ENCODE measurements at regions not wholly inside any gene's neighbourhood (a gene's known extent, or its start where the extent isn't known, plus 50 kb on each side); places are given as distances from the start of the nearest gene placed in this dataset.

DNA sequence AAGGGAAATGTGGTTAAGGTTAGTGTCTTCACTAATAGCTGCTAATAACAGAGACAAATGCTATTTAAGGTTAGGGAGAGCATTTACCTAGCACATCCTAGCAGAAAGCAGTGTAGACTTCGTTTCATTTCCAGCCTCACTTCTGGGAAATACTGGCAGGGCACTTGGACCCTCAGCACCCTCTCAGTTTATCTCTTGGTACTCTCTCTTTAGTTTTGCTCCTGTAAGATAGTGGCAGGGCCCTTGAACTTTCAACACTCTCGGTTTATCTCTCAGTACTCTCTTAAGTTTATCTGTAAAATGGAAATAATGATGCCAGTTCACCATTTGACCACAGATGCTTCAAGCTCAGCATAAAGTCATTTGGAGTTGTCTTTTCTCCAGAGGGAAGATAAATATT is 118.4 kb downstream of the MBL2 start:
- DNase-seq, result no peak

DNA sequence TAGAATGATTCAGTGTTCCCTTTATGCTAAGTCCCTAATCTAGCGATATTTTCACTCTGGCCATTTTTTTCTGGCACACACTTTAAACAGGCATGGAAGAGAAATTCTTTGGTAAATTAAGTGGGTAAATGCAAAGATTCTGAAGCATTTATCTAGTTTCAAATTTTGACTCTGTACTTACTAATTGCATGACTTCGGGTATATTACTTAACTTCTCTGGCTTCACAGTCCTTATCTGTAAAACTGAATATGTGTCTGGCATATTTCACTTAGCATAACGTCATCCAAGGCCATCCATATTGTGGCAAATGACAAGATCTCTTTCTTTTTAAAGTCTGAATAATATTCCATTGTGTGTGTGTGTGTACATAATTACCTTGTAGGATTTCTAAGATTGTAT is 114.5 kb downstream of the MBL2 start:
- no peak for DNase-seq

DNA sequence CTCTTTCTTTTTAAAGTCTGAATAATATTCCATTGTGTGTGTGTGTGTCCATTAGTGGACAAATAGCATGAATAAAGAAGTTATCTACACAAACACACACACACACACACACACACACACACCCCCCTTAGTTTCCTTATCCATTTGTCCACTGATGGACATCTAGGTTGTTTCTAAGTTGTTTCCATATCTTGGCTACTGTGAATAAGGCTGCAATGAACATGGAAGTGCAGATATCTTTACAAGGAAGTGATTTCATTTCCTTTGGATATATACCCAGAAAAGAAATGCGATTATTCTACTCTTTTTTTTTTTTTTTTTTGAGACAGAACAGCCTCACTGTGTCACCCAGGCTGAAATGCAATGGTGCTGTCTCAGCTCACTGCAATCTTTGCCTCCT is 113.5 kb downstream of the MBL2 start:
- no peak for DNase-seq

DNA sequence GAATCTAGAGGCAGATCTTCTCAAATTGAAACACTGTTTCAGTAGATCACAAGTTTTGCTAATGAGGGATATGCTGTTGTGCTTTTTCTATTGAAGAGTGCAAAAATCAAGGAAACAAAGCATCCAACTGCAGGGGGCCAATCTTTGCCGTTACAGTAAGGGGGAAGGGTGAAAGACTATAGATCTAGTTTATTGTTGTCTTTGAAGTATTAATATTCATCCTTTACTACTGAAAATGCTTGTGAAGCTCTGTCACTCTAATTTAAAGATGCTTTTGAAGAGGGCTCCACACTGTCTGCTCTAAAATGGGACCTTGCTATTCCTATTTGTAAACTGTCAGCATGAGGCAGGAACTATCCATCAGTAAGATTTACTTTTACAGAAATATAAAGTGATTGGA is 110.3 kb downstream of the MBL2 start:
- DNase-seq, result no peak

DNA sequence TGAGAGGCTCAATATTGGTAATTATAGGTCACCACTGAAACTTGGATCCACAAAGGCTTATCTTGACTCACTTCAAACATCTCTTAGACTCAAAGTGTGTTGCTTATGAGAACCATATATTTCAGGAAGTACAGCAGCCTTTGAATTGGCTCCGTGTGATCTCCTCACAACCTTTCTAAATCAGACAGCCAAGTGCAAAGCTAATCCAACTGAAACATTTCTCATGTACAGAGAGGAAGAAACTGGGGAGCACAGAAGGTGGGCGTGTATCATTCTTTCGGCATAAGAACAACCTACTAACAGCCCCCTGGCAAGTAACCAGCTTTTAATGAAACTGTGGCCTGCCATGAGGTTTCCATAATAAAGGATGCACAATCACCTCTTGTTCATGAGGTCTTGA is 109.4 kb downstream of the MBL2 start:
- no peak for DNase-seq

DNA sequence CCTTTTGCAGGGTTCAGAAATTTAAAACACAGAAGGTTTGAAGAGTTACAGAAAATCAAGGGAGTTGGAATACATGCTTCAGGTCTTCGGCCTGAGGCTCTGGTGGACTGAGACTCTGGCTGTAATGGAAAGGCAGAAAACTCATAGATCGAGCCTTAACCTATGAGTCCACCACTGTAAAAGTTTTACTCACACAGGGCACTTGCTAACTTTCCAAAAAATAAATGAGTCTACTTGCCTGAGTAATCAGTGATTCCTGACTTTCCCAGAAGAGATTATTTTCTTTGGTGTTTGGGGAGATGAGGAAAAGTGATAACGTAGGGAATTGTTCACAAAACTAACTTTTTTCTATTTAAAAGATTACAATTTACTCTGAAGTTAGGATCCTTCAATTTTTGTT is 108.0 kb downstream of the MBL2 start:
- DNase-seq, result no peak

DNA sequence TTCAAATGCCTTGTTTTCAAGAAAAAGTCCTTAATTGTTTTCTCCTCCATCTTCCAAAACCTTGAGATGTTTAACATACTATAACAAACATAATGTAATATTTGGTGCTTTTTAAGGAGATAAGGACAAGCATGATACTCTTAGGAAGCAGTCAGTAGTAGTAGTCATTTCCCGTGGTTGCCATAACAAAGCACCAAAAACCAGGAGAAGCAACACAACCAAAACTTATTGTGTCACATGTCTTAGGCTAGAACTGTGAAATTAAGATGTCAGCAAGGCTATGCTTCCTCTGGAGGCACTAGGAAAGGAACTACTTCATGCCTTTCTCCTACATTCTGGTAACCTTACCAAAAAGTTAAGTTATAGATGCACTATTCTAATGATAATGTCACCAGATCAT is 106.8 kb downstream of the MBL2 start:
- DNase-seq, result no peak

DNA sequence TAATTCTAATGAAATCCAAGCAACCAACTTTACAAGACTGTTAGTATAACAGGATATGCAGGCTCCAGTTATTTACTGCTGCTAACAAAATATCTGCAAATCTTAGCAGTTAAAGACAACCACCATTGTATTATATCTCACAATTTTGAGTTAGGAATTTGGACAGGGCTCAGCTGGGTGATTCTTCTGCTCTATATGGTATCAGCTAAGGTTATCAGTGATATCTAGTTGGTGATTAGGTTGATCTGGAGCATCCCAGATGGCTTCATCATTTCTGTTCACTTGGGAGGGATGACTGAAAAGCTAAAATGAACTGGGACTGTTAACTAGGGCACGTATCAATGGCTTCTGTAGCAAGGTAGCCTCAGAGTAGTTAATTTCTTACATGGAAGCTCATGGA is 105.7 kb downstream of the MBL2 start:
- no peak for DNase-seq

DNA sequence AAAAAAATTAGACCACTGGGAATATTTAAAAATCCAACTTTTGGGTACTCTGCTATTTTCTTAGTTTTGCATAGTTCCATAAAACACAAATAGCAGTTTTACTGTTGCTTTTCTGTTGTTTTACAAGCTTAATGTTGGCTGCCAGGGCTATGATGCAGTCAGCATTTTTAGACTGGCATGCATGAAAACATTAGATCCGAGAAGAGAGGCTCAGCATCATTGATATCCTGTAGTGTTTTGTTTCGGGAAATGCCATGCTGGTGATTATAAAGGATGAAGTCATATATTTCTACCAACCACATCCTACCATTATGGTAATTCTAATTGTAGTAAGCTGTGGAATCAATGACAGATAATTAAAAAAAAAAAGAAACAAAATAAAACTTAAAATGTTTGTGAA is 104.6 kb downstream of the MBL2 start:
- no peak for DNase-seq

DNA sequence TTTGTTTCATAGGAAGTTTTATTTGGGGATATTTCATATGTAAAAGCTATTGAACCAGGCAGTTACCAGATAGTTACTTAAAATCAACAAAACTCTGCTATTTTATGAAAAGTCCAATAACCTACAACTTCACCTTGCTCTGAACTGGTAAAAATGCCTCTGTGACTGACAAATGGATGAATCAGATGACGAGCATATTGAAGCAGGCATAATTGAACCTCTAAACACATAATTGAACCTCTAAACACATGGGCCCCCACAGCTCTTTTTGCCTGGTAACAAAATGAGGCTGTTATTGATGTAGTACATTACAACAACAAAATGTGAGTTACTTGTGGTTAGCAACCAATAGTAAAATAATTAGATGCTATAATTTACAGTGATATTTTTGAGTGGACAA is 99.7 kb downstream of the MBL2 start:
- no peak for DNase-seq

DNA sequence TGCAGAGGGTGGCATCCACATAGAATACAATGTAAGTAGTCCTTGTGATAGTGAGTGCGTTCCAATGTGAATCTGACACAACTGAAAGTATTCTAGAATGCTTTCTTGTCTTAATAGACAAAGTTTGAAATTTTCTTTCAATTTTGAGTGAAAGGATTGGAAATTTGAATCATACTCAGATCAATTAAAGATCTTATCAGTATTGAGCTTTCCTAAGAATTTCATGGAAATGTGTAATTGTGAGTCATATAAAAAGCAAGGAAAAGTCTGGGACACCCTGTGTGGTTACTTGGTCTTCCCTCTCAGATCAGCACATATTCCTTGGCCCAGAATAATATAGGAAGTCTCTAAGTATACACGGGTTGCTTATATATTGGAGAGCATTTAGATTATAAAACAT is 99.1 kb downstream of the MBL2 start:
- no peak for DNase-seq

DNA sequence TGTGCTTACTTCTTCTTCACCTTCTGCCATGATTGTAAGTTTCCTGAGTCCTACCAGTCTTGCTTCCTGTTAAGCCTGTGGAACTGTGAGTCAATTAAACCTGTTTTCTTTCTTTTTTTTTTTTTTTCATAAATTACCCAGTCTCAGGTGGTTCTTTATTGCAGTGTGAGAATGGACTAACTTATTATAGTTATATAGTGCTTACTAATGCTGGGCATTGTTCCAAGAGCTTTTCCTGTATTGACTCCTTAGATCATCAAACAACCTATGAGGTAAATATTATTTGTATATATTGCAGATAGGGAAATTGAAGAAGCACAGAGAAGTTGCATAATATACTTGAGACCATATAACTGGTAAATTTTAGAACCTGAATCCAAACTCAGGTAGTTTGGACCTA is 98.1 kb downstream of the MBL2 start:
- no peak for DNase-seq

DNA sequence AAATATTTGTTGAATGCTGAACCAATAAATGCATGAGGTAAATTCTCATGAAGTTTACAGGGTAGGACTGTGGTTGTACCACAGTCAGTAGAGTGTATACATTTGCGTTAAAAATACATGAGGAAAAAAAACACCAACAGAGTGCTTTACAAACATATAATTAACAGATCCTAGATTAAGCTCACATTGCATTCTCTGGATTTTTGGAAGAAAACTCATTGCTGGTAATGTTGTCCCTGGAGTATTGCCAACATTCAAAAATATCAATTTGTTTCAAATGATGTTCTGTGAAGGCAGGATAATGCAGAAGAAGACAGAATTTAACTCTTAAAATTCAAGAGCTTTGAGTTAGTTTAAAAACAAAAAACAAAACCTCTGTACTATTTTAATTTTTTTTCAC is 95.5 kb downstream of the MBL2 start:
- DNase-seq, result no peak

DNA sequence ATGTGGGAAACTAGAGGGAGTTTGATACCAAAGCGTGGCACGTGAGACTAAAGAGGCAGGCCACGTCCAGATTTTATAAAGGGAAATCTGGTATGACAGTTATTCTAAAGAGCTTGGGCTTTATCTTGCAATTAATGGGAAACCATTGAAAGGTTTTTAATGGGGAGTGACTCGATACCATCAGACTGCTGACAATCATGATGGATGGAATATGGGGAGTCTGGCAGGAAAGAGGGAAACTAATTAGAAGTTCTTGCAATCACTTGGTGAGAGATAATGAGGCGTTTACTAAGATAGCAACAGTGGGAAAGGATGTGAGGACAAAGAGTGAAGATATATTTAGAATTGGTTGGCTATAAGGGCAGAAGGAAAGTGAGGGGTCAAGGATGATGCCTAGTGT is 94.0 kb downstream of the MBL2 start:
- DNase-seq, result no peak

DNA sequence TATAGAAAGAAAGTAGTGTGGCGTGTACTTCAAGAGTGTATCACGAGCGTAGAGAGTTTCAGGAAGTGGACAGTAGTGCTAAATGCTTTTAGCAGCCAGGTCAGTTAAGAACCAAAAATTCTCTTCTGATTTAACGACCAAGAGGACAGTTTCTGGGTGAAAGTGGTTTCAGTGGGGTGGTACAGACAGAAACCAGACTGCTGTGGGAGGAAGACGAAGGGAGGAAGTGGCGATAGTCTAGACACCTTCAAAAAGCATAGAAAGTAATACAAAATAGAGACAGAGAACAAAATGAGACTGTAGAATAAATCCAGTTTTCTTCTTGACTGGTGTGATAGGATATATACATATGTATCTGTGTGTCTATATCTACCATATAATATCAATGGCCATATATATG is 93.5 kb downstream of the MBL2 start:
- DNase-seq, result no peak

DNA sequence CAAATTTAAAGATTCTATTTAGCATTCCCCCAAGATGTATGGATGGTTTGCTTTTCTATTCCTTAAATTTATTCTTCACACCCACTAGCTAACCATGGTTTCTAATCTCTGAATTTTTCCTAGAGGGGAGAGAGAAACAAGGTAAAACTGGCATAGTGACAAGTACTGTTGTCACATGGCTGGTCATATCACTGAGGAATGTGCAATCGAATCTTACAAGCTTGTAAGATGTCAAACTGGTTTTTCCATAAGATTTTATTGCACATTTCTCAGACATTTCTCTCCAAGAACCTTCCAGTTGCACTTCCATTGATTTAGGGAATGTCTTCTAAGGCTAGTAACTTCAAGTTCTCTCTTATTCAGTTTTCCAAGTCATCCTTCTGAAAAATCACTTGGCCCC is 89.8 kb downstream of the MBL2 start:
- DNase-seq, result no peak

DNA sequence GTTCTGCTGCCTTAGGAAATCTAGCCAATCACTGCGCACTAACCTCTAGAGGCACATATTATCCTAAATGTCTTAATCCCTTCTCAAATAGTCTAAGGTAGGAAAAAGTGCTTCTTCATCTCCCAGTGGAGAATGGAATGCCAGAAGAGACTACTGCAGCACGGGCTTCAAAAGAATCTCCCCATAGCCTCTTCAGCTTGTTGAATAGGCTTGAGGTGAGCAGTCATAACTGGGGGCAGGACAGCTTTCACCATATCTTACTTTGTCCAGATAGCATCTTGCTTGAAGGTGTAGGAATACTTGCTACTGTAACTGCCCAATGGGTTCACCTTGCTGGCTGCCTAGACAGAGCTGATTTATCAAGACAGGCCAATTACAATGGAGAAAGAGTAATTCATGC is 88.8 kb downstream of the MBL2 start:
- no peak for DNase-seq

DNA sequence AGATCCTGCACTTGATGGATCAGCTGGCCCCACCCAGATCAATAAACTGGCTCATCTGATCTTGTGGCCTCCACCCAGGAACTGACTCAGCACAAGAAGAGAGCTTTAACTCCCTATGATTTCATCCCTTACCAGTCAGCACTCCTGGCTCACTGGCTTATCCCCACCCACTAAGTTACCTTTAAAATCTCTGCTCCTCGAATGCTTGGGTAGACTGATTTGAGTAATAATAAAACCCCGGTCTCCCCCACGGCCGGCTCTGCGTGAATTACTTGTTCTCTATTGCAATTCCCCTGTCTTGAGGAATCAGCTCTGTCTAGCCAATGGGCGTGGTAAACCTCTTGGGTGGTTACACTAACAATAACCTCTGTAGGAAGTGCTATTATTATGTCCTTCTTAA is 83.7 kb downstream of the MBL2 start:
- no peak for DNase-seq

DNA sequence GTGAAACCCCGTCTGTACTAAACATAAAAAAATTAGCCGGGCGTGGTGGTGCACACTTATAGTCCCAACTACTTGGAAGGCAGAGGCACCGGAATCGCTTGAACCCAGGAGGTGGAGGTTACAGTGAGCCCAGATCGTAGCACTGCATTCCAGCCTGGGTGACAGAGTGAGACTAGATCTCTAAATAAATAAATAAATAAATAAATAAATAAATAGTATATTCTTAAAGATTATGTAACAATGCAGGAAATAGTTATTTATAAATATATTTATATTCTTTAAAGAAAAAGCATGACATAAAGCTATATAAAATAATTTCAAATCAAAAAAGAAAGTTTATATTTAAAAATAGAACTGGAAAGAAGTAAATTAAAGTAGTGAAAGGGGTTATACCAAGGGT is 76.4 kb downstream of the MBL2 start:
- no peak for DNase-seq

DNA sequence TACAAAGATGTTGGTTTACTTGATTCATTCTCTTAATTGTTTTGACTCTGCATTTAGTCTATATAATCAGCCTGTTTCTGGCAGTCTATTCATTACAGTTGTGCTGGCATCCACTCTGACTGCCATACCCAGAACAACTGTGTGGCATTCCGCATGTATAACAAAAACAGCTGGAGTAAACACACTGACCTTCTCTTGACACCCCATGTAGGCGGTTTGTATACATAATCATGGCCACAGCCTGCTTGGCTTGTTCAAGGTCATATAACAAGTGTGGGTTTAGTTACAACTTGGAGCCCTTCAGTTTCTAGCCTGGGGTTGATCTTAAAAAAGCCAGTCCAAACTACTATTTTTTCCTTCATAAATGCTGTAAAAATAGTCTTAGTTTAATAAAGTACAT is 70.9 kb downstream of the MBL2 start:
- no peak for DNase-seq

DNA sequence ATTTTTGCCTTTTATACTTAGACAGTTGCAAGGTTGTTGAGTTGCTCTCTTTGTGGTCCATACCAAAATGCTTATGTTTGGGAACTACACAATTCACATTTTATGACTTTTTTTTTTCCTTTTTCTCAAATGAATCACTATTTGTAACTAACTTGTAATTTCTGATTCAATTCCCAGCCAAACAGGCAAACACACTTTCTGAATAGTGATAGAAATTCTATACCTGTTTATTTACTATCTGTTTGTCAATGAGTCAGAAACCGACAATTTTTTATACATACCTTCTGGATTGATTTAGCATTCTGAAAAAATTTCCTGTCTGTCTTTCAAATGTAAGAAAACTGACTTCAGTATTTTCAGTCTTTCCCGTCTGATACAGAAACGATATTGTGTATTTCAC is 69.1 kb downstream of the MBL2 start:
- DNase-seq, result no peak

DNA sequence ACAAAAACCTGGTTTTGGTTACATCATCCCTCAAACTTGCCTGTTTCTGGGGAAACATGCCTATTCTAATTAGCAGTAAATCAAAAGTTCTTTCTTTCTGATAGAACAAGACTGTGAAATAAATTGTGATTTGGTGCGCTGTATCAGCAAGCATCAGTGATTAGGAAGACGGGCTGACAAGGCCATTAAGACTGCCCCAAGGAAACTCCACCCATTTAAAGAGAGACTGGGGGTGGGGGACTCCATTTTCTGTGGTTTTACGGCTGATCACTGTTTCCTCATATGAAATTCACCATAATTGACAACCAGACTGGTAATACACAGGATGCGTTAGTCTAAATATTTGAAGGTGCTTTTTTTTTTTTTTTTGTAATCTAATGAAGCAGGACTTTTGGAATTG is 68.7 kb downstream of the MBL2 start:
- no peak for DNase-seq

DNA sequence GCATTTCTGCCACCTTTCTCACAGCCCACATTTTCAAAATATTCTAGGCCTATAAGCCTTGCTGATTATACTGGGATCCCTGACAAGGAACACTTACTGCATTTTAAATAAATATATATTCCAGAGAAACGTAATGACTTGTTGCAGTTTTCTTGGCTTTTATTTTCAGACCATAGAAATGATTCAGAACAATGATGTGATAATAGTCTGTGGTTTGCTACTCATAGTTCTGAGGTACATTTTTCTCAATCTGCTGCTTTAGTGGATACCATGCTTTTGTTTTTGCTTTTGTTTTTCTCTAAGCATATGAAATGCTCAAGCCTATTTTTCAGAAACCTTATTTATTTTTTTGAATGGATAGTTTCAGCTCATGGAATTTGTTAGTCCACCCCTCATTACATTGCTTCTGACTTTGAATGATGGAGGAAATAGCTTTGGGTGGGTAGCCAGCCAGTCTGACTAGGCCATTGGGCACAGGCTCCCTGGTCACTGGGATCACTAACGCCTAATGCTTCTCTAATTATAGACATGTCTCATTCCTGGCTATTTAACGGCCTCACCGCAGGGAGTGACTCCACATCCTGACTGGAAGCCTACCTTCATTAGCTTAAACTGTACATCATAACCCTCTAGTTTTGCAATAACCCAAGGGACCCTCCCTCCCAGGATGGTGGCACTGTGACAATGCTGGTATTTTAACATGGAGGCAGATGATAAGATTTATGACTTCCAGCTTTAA is 66.1 kb downstream of the MBL2 start:
- no peak for DNase-seq

All from hematopoietic multipotent progenitor cell treated with erythropoietin and hydrocortisone succinate and interleukin-3 and kit ligand, for 8 days (in vitro differentiated cells).